ENCODE measurements at regions not wholly inside any gene's neighbourhood (a gene's known extent, or its start where the extent isn't known, plus 50 kb on each side); places are given as distances from the start of the nearest gene placed in this dataset.

DNA sequence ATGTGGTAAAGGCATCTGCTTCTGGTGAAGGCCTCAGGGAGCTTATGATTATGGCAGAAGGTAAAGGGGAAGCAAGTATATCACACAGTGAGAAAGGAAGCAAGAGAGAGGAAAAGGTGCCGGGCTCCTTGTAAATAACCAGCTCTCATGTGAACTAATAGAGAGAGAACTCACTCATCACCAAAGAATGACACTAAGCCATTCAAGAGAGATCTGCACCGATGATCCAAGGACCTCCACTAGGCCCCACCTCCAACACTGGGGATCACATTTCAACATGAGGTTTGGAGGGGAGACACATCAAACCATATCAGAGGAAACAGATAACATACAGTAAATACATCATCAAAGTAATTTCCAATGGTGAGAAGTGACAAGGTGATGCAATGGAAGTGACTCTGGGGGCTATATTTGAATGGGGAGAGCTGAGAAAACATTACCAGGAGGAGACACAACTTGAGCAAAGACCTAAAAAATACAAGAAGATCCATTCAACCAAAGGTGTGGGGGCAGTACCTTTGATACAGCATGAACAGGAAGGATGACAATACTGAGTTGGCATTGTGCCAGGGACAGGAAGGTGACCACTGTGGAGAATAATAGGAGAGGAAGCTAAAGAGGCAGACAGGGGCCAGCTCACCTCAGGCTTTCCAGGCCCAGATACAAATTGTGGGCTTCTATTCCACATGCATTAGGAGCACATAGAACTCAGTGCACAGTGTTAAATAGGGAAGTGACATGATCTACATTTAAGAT is 134.4 kb upstream of the GRIP1 start:
- Histone ChIP-seq H2AFZ (ENCODE audit: low read depth, low read length) (no peak overlapping the region), H3K27ac (ENCODE audit: low read length) (no peak overlapping the region), H3K9me2 (ENCODE audit: insufficient read depth, low read length) (no peaks in the 10 kb centered on the region), H3K4me3 (ENCODE audit: low read length) (no peak overlapping the region), H3K36me3 (ENCODE audit: insufficient read depth, low read length) (no peaks in the 10 kb centered on the region), H3F3A (ENCODE audit: insufficient read depth, low read length, poor library complexity, severe bottlenecking) (no peaks in the 10 kb centered on the region), H4K20me1 (ENCODE audit: insufficient read depth) (no peaks in the 10 kb centered on the region), H3K9ac (ENCODE audit: low read length) (no peak overlapping the region), H3K27me3 (ENCODE audit: insufficient read depth, low read depth, low read length) (no peaks in the 10 kb centered on the region), H3K4me2 (ENCODE audit: low read length) (no peak overlapping the region), H3K79me2 (replicated peaks; ENCODE audit: insufficient read depth, low read length) (no peaks in the 10 kb centered on the region), H3K9me3 (ENCODE audit: low read length) (no peaks in the 10 kb centered on the region)
- TF ChIP-seq TAF1 (IDR thresholded peaks at IDR 0.05; ENCODE audit: low read depth) = no peak
- no peak for TF ChIP-seq SMC3 (conservative IDR thresholded peaks at IDR 0.05; ENCODE audit: poor library complexity)
- TF ChIP-seq RAD21 (conservative IDR thresholded peaks at IDR 0.05) = no peak
- TF ChIP-seq, protein P1, sequence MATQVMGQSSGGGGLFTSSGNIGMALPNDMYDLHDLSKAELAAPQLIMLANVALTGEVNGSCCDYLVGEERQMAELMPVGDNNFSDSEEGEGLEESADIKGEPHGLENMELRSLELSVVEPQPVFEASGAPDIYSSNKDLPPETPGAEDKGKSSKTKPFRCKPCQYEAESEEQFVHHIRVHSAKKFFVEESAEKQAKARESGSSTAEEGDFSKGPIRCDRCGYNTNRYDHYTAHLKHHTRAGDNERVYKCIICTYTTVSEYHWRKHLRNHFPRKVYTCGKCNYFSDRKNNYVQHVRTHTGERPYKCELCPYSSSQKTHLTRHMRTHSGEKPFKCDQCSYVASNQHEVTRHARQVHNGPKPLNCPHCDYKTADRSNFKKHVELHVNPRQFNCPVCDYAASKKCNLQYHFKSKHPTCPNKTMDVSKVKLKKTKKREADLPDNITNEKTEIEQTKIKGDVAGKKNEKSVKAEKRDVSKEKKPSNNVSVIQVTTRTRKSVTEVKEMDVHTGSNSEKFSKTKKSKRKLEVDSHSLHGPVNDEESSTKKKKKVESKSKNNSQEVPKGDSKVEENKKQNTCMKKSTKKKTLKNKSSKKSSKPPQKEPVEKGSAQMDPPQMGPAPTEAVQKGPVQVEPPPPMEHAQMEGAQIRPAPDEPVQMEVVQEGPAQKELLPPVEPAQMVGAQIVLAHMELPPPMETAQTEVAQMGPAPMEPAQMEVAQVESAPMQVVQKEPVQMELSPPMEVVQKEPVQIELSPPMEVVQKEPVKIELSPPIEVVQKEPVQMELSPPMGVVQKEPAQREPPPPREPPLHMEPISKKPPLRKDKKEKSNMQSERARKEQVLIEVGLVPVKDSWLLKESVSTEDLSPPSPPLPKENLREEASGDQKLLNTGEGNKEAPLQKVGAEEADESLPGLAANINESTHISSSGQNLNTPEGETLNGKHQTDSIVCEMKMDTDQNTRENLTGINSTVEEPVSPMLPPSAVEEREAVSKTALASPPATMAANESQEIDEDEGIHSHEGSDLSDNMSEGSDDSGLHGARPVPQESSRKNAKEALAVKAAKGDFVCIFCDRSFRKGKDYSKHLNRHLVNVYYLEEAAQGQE (IDR thresholded peaks at IDR 0.05; ENCODE audit: borderline replicate concordance) = no peak

DNA sequence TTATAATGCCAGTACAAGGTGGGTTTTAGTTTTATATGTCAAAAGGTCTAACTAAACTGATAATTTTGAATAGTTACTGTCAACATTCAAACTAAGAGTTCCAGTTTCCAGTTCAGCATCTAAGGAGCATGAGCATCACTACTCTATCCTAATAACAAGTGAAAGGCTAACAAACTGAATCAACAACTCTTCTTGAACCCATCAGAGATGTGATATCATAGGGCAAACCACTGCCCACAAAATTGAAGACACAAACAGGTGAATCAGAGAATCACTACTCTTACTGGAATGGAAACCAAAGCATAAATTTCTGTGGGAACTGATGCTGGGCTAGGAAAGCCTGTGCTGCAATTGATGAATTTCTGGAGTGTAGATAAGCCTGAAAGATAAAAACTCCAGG is 140.7 kb upstream of the GRIP1 start:
- no peak for TF ChIP-seq EP300 (conservative IDR thresholded peaks at IDR 0.05; ENCODE audit: poor library complexity, severe bottlenecking)
- no peak for TF ChIP-seq TAF1 (IDR thresholded peaks at IDR 0.05; ENCODE audit: low read depth)
- TF ChIP-seq RAD21 (conservative IDR thresholded peaks at IDR 0.05) = no peak
- TF ChIP-seq CTCF (IDR thresholded peaks at IDR 0.05; ENCODE audit: poor library complexity, severe bottlenecking) = no peak
- H4K20me1 ChIP-seq (ENCODE audit: insufficient read depth) = no peaks in the 10 kb centered on the region

DNA sequence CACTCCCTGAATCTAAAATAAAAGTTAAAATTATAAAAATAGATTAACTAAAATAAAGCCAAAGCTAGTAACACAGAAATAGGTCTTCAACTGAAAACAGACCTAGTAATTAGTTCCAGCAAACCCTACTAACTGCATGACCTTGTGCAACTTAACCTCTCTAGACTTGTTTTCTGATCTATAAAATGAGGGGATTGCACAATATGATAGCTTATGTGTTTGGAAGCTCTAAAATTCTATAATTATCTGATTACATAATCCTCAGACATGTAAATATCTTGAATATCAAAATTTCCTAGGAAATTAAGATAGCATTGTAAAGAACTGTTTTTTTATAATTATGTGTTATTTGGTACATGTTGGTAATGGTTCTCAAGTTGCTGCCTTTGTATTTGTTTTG is 144.1 kb upstream of the GRIP1 start:
- Histone ChIP-seq H4K20me1 (ENCODE audit: insufficient read depth) (no peaks in the 10 kb centered on the region), H3K27me3 (ENCODE audit: insufficient read depth, low read depth, low read length) (no peaks in the 10 kb centered on the region), H3K27ac (ENCODE audit: low read length) (peak overlapping the region; percentile 20), H3K4me3 (ENCODE audit: low read length) (no peak overlapping the region), H3K9me2 (ENCODE audit: insufficient read depth, low read length) (no peaks in the 10 kb centered on the region), H3K79me2 (replicated peaks; ENCODE audit: insufficient read depth, low read length) (peaks cover 6% of the 10 kb centered on the region), H3K4me2 (ENCODE audit: low read length) (no peak overlapping the region), H2AFZ (ENCODE audit: low read depth, low read length) (no peak overlapping the region), H3K9ac (ENCODE audit: low read length) (no peak overlapping the region), H3K9me3 (ENCODE audit: low read length) (no peaks in the 10 kb centered on the region), H3K36me3 (ENCODE audit: insufficient read depth, low read length) (no peaks in the 10 kb centered on the region), H3F3A (ENCODE audit: insufficient read depth, low read length, poor library complexity, severe bottlenecking) (no peaks in the 10 kb centered on the region)
- TF ChIP-seq TAF1 (IDR thresholded peaks at IDR 0.05; ENCODE audit: low read depth) (no peak), MXI1 (conservative IDR thresholded peaks at IDR 0.05; ENCODE audit: poor library complexity, severe bottlenecking) (no peak), EP300 (conservative IDR thresholded peaks at IDR 0.05; ENCODE audit: poor library complexity, severe bottlenecking) (no peak), EZH2 (IDR thresholded peaks at IDR 0.05; ENCODE audit: borderline replicate concordance, insufficient read depth, low read length, poor library complexity, severe bottlenecking) (no peak), SMC3 (conservative IDR thresholded peaks at IDR 0.05; ENCODE audit: poor library complexity) (no peak), RAD21 (conservative IDR thresholded peaks at IDR 0.05) (no peak), POLR2AphosphoS5 (IDR thresholded peaks at IDR 0.05) (no peak), CTCF (IDR thresholded peaks at IDR 0.05; ENCODE audit: poor library complexity, severe bottlenecking) (no peak)
- TF ChIP-seq, protein P1 (IDR thresholded peaks at IDR 0.05; ENCODE audit: borderline replicate concordance) = no peak

More for the DNA sequence above, 140.7 kb upstream of the GRIP1 start:
- Histone ChIP-seq H3K9me2 (ENCODE audit: insufficient read depth, low read length) (no peaks in the 10 kb centered on the region), H3K27ac (ENCODE audit: low read length) (no peak overlapping the region), H3K36me3 (ENCODE audit: insufficient read depth, low read length) (no peaks in the 10 kb centered on the region), H3K9me3 (ENCODE audit: low read length) (no peaks in the 10 kb centered on the region), H3K79me2 (replicated peaks; ENCODE audit: insufficient read depth, low read length) (no peaks in the 10 kb centered on the region), H3K27me3 (ENCODE audit: insufficient read depth, low read depth, low read length) (no peaks in the 10 kb centered on the region), H3F3A (ENCODE audit: insufficient read depth, low read length, poor library complexity, severe bottlenecking) (no peaks in the 10 kb centered on the region), H3K4me2 (ENCODE audit: low read length) (no peak overlapping the region), H3K9ac (ENCODE audit: low read length) (no peak overlapping the region), H3K4me3 (ENCODE audit: low read length) (no peak overlapping the region), H2AFZ (ENCODE audit: low read depth, low read length) (no peak overlapping the region)
